Left renal cortex interstitium (tissue), 4 donors: ENCODE measurements at regions not wholly inside any gene's neighbourhood (a gene's known extent, or its start where the extent isn't known, plus 50 kb on each side); places are given as distances from the start of the nearest gene placed in this dataset.
A peak's percentile ranks its signal among the peaks of the same experiment; 100 is the strongest.
"Not testable (repeated sequence)": the region's sequence is repeated elsewhere in the genome, so short reads cannot be mapped to it uniquely, and the experiment has no call there.

ENCODE experiments used
- DNase-seq, 4 donors: peaks; one replicate each; pipeline ENCODE4 v3.0.0-alpha.2; 2013; ENCODE audit warnings: low read depth in 4 of 4, low spot score in 2 of 4, missing footprints in 1 of 4

GRCh38 chr9:17888964-17889363, 310.1 kb downstream of the SH3GL2 start:
- DNase-seq, result not testable (repeated sequence)

- no peak for DNase-seq
Measured at GRCh38 chr9:17894501-17895160, 315.8 kb downstream of the SH3GL2 start.

- no peak for DNase-seq
Measured at GRCh38 chr9:17900606-17901005, 321.7 kb downstream of the SH3GL2 start.

- no peak for DNase-seq
Measured at GRCh38 chr9:17905366-17905765, 326.5 kb downstream of the SH3GL2 start.

GRCh38 chr9:17905781-17906175, 326.9 kb downstream of the SH3GL2 start:
- no peak for DNase-seq

GRCh38 chr9:17906176-17906840, 327.4 kb downstream of the SH3GL2 start:
- DNase-seq, result peak in 1 of 4 donors; percentile 16

- peak in 1 of 4 donors; percentile 37 for DNase-seq
Measured at GRCh38 chr9:17906841-17907778, 328.2 kb downstream of the SH3GL2 start.

- DNase-seq, result no peak
Measured at GRCh38 chr9:17907779-17908508, 329.1 kb downstream of the SH3GL2 start.

- no peak for DNase-seq
Measured at GRCh38 chr9:17926246-17926645, 347.4 kb downstream of the SH3GL2 start.

GRCh38 chr9:17927616-17928015, 348.8 kb downstream of the SH3GL2 start:
- DNase-seq, result no peak

GRCh38 chr9:17928228-17928627, 349.4 kb downstream of the SH3GL2 start:
- DNase-seq, result no peak

- no peak for DNase-seq
Measured at GRCh38 chr9:17928768-17929167, 349.9 kb downstream of the SH3GL2 start.

- DNase-seq, result no peak
Measured at GRCh38 chr9:17929506-17929905, 350.6 kb downstream of the SH3GL2 start.

- no peak for DNase-seq
Measured at GRCh38 chr9:17930071-17930470, 351.2 kb downstream of the SH3GL2 start.

GRCh38 chr9:17936365-17936764, 357.5 kb downstream of the SH3GL2 start:
- no peak for DNase-seq

GRCh38 chr9:17938035-17938655, 359.3 kb downstream of the SH3GL2 start:
- DNase-seq, result no peak

- no peak for DNase-seq
Measured at GRCh38 chr9:17942498-17942897, 363.6 kb downstream of the SH3GL2 start.

GRCh38 chr9:17955409-17955808, 376.5 kb downstream of the SH3GL2 start:
- no peak for DNase-seq

- DNase-seq, result no peak
Measured at GRCh38 chr9:17958363-17958762, 379.5 kb downstream of the SH3GL2 start.

GRCh38 chr9:17962747-17963146, 383.9 kb downstream of the SH3GL2 start:
- DNase-seq, result no peak
